Right hindlimb (tissue), 1 donor: ENCODE measurements at regions not wholly inside any gene's neighbourhood (a gene's known extent, or its start where the extent isn't known, plus 50 kb on each side); places are given as distances from the start of the nearest gene placed in this dataset.

Experiments
- DNase-seq: peaks from one replicate; pipeline ENCODE4 v3.0.0-alpha.2; 2018

- no peak for DNase-seq
Observed at GRCh38 chr20:1784586-1784985, 110.6 kb upstream of the SIRPA start.

GRCh38 chr20:1783245-1783644, 112.0 kb upstream of the SIRPA start:
- DNase-seq, result no peak

- DNase-seq, result no peak
Observed at GRCh38 chr20:1782181-1782580, 113.0 kb upstream of the SIRPA start.

- no peak for DNase-seq
Observed at GRCh38 chr20:1779567-1779966, 115.6 kb upstream of the SIRPA start.

GRCh38 chr20:1778338-1778737, 116.9 kb upstream of the SIRPA start:
- no peak for DNase-seq

GRCh38 chr20:1777476-1777820, 117.8 kb upstream of the SIRPA start:
- no peak for DNase-seq

- DNase-seq, result peak; percentile 91
Observed at GRCh38 chr20:1776681-1777475, 118.3 kb upstream of the SIRPA start.

GRCh38 chr20:1775117-1775516, 117.5 kb upstream of the SIRPG start:
- DNase-seq, result no peak

GRCh38 chr20:1774479-1774878, 116.9 kb upstream of the SIRPG start:
- no peak for DNase-seq

- DNase-seq, result no peak
Observed at GRCh38 chr20:1773816-1774215, 116.2 kb upstream of the SIRPG start.

GRCh38 chr20:1769491-1769890, 111.9 kb upstream of the SIRPG start:
- no peak for DNase-seq

- DNase-seq, result no peak
Observed at GRCh38 chr20:1766731-1767130, 109.2 kb upstream of the SIRPG start.

GRCh38 chr20:1764136-1765033, 106.8 kb upstream of the SIRPG start:
- DNase-seq, result peak; percentile 76

- no peak for DNase-seq
Observed at GRCh38 chr20:1761598-1761997, 104.0 kb upstream of the SIRPG start.

- no peak for DNase-seq
Observed at GRCh38 chr20:1761116-1761515, 103.5 kb upstream of the SIRPG start.

- no peak for DNase-seq
Observed at GRCh38 chr20:1758765-1759164, 101.2 kb upstream of the SIRPG start.

- DNase-seq, result no peak
Observed at GRCh38 chr20:1757606-1758512, 100.3 kb upstream of the SIRPG start.

- DNase-seq, result no peak
Observed at GRCh38 chr20:1757072-1757471, 99.5 kb upstream of the SIRPG start.

- no peak for DNase-seq
Observed at GRCh38 chr20:1754749-1755148, 97.2 kb upstream of the SIRPG start.

- no peak for DNase-seq
Observed at GRCh38 chr20:1754306-1754705, 96.7 kb upstream of the SIRPG start.

GRCh38 chr20:1752045-1752444, 94.5 kb upstream of the SIRPG start:
- no peak for DNase-seq

GRCh38 chr20:1748777-1749176, 91.2 kb upstream of the SIRPG start:
- DNase-seq, result no peak

GRCh38 chr20:1747953-1748577, 90.5 kb upstream of the SIRPG start:
- DNase-seq, result no peak
